ENCODE measurements at regions not wholly inside any gene's neighbourhood (a gene's known extent, or its start where the extent isn't known, plus 50 kb on each side); places are given as distances from the start of the nearest gene placed in this dataset.

DNA sequence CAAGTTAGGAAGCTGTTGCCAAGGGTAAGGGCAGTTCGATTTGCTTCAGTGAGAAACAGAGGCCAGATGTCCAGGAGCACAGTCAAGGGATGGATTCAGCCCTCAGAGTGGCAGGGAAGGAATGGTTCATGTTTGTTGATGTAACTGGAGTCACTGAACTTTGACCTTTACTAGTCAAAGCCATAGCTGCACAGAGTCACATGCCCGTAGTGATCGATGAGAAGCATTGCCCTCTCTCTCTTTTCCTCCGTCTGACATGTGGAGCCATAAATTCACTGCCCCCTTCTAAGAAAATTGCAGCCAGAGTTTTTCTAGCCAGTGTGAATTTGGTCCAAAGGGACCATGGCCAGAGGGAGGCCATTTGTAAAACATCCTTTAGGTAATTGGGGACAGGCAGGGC, 124.1 kb upstream of the MTNR1B start:
- H3K36me3 ChIP-seq: no peaks in the 10 kb centered on the region
- TF ChIP-seq, protein P1, sequence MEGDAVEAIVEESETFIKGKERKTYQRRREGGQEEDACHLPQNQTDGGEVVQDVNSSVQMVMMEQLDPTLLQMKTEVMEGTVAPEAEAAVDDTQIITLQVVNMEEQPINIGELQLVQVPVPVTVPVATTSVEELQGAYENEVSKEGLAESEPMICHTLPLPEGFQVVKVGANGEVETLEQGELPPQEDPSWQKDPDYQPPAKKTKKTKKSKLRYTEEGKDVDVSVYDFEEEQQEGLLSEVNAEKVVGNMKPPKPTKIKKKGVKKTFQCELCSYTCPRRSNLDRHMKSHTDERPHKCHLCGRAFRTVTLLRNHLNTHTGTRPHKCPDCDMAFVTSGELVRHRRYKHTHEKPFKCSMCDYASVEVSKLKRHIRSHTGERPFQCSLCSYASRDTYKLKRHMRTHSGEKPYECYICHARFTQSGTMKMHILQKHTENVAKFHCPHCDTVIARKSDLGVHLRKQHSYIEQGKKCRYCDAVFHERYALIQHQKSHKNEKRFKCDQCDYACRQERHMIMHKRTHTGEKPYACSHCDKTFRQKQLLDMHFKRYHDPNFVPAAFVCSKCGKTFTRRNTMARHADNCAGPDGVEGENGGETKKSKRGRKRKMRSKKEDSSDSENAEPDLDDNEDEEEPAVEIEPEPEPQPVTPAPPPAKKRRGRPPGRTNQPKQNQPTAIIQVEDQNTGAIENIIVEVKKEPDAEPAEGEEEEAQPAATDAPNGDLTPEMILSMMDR (IDR thresholded peaks at IDR 0.05): no peak
- DNase-seq (ENCODE audit: low spot score): no peak
- no peak overlapping the region for H3K4me3 ChIP-seq
- H3K27ac ChIP-seq: no peak overlapping the region
- no peaks in the 10 kb centered on the region for H3K9me3 ChIP-seq
- H3K27me3 ChIP-seq: no peaks in the 10 kb centered on the region
- no peaks in the 10 kb centered on the region for H3K4me1 ChIP-seq

DNA sequence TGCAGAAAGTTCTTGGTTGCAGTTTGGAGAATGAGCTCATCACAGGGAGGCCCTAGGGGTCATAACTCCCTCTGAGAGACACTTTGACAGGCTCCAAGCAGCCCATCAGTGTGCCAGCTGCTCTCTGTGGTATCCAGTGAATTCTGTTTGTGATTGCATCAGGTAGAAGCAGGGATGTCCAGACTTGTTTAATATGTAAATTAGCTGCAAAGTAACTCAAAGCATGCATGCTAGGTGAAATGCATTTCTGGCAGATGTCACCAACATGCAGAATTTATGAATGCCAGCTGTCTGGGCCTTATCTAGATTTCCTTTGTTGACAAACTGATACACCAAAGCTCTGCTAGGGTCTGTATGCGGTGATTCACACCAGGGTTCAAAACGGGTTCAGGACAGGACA, 123.6 kb upstream of the MTNR1B start:
- no peak for DNase-seq (ENCODE audit: low spot score)
- H3K27me3 ChIP-seq: no peaks in the 10 kb centered on the region
- no peaks in the 10 kb centered on the region for H3K36me3 ChIP-seq
- H3K27ac ChIP-seq: no peak overlapping the region
- H3K9me3 ChIP-seq: no peaks in the 10 kb centered on the region
- H3K4me1 ChIP-seq: no peaks in the 10 kb centered on the region
- H3K4me3 ChIP-seq: no peak overlapping the region
- TF ChIP-seq, protein P1 (IDR thresholded peaks at IDR 0.05): no peak

DNA sequence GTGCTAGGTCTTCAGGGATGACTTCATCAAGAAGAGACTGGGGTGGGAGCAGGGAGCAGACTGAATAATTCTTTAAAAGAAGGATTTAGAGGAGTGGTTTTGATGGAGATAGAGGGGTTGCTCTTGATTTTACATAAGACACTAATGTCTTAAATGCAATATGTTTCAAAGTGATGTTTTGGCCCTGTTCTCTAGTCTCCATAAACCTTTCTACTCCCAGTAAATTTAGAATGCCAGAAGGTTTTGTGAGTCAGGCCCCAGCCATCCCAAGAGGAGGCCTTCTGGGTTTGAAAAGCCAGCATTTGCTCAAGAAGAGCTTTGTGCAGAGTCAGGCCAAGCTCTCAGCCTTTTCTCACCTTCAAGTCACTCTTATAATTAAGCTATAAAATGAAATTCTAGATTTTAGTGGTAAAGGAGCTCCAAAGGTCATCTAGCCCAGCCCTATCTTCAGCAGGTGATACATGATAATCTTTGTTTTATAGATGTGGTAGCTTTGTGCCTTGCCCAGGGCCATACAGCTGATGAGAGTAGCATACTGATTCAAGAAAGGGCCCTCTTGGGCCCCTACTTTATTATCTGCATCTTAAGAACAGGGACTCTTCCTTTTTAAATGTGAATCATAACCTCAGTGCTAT, 122.8 kb upstream of the MTNR1B start:
- Histone ChIP-seq H3K27ac (no peak overlapping the region), H3K27me3 (no peaks in the 10 kb centered on the region), H3K4me1 (no peaks in the 10 kb centered on the region), H3K4me3 (no peak overlapping the region), H3K36me3 (no peaks in the 10 kb centered on the region), H3K9me3 (no peaks in the 10 kb centered on the region)
- TF ChIP-seq, protein P1 (IDR thresholded peaks at IDR 0.05): no peak
- DNase-seq (ENCODE audit: low spot score): no peak

DNA sequence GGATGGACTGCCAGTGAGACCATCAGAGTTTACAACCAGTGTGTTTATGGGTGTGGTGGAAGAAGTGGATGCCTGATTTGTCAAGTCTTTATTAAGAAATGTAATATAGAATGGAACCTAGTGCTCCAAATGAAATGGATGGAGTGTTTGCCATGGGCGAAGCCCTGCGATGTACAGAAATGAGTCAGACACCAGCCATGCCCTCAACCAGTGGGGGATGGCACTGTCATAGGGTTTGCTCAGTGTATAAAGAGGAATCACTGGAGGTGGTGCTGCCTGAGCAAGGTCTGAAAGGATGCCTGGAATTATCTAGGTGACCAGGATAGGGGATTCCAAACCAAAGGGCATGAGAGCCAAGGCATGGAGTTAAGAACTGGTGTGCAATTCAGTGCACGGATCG, 120.9 kb upstream of the MTNR1B start:
- TF ChIP-seq, protein P1 (IDR thresholded peaks at IDR 0.05): no peak
- Histone ChIP-seq H3K4me3 (no peak overlapping the region), H3K4me1 (no peaks in the 10 kb centered on the region), H3K9me3 (no peaks in the 10 kb centered on the region), H3K36me3 (no peaks in the 10 kb centered on the region), H3K27ac (no peak overlapping the region), H3K27me3 (no peaks in the 10 kb centered on the region)
- no peak for DNase-seq (ENCODE audit: low spot score)

- TF ChIP-seq, protein P1 (IDR thresholded peaks at IDR 0.05): no peak
- no peaks in the 10 kb centered on the region for H3K36me3 ChIP-seq
- H3K27ac ChIP-seq: no peak overlapping the region
- no peaks in the 10 kb centered on the region for H3K9me3 ChIP-seq
- no peaks in the 10 kb centered on the region for H3K27me3 ChIP-seq
- no peaks in the 10 kb centered on the region for H3K4me1 ChIP-seq
- H3K4me3 ChIP-seq: no peak overlapping the region
- DNase-seq (ENCODE audit: low spot score): no peak
Measured at GRCh38 chr11:92850296-92850826, 119.1 kb upstream of the MTNR1B start.

DNA sequence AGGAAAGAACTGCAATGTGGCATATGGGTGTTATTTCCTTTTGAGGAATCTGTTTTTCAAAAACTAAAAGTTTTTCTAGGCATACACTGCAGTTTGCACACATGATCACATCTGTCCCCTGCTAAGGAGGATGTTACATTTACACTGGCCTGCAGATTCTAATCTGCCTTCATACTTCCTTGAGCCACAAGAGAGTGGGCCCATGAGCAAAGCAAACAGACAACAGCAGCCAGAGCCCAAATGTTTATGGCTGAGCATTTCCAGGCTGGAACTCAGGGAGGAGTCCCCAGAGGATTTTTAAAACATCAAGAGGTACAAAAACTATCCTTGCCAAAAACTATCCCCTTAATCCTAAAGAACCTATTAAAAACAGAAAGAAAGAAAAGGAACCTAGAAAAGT, 117.2 kb upstream of the MTNR1B start:
- H3K9me3 ChIP-seq: no peaks in the 10 kb centered on the region
- no peak for DNase-seq (ENCODE audit: low spot score)
- H3K27me3 ChIP-seq: no peaks in the 10 kb centered on the region
- TF ChIP-seq, protein P1 (IDR thresholded peaks at IDR 0.05): no peak
- H3K27ac ChIP-seq: no peak overlapping the region
- H3K4me3 ChIP-seq: no peak overlapping the region
- no peaks in the 10 kb centered on the region for H3K36me3 ChIP-seq
- no peaks in the 10 kb centered on the region for H3K4me1 ChIP-seq

All from right atrium auricular region (tissue), 2 donors.